Hepatocyte (in vitro differentiated cells): ENCODE measurements at regions not wholly inside any gene's neighbourhood (a gene's known extent, or its start where the extent isn't known, plus 50 kb on each side); places are given as distances from the start of the nearest gene placed in this dataset.
"Not testable (repeated sequence)": the region's sequence is repeated elsewhere in the genome, so short reads cannot be mapped to it uniquely, and the experiment has no call there.

ENCODE experiments used
- DNase-seq: peaks from one replicate; pipeline ENCODE4 v3.0.0-alpha.2; 2016; ENCODE audit warnings: low spot score
- H2AFZ ChIP-seq: fragments of 200-600 bp; sonication (generic); 2 replicates; pipeline ENCODE4 v1.6.0; 2016; ENCODE audit warnings: antibody characterized with exemption, mild to moderate bottlenecking
- H3K27ac ChIP-seq: fragments of 200-600 bp; sonication (generic); 2 replicates; pipeline ENCODE4 v1.5.1; 2016; ENCODE audit warnings: mild to moderate bottlenecking
- H3K27me3 ChIP-seq: fragments of 200-600 bp; sonication (generic); 2 replicates; pipeline ENCODE4 v1.6.1; 2016
- H3K36me3 ChIP-seq: fragments of 200-600 bp; sonication (generic); replicated peaks from 2 replicates; pipeline ENCODE4 v1.5.1; 2016; ENCODE audit warnings: low read depth; ENCODE audit not compliant: insufficient read depth
- H3K4me1 ChIP-seq: fragments of 200-600 bp; sonication (generic); 2 replicates; pipeline ENCODE4 v1.5.1; 2016; ENCODE audit warnings: mild to moderate bottlenecking, moderate library complexity; ENCODE audit not compliant: insufficient read depth
- H3K4me2 ChIP-seq: fragments of 200-600 bp; sonication (generic); 2 replicates; pipeline ENCODE4 v1.6.0; 2016
- H3K4me3 ChIP-seq: fragments of 200-600 bp; sonication (generic); 2 replicates; pipeline ENCODE4 v1.5.1; 2016; ENCODE audit warnings: mild to moderate bottlenecking
- H3K79me2 ChIP-seq: fragments of 200-600 bp; sonication (generic); 2 replicates; pipeline ENCODE4 v1.6.0; 2017; ENCODE audit warnings: mild to moderate bottlenecking
- H3K9me2 ChIP-seq: fragments of 200-600 bp; sonication (generic); replicated peaks from 2 replicates; pipeline ENCODE4 v1.6.0; 2017; ENCODE audit warnings: mild to moderate bottlenecking; ENCODE audit not compliant: insufficient read depth
- H3K9me3 ChIP-seq: fragments of 200-600 bp; sonication (generic); 2 replicates; pipeline ENCODE4 v1.5.1; 2016; ENCODE audit warnings: low read depth, mild to moderate bottlenecking
- H4K20me1 ChIP-seq: fragments of 200-600 bp; sonication (generic); 2 replicates; pipeline ENCODE4 v1.6.0; 2016; ENCODE audit warnings: mild to moderate bottlenecking; ENCODE audit not compliant: insufficient read depth, poor library complexity, severe bottlenecking
- CTCF ChIP-seq: fragments of 200-600 bp; sonication (generic); IDR thresholded peaks from 2 replicates; pipeline ENCODE4 v1.5.1; 2016; ENCODE audit warnings: antibody characterized with exemption, mild to moderate bottlenecking; ENCODE audit not compliant: poor library complexity
- EZH2 ChIP-seq: fragments of 200-600 bp; sonication (generic); IDR thresholded peaks from 2 replicates; pipeline ENCODE4 v1.6.1; 2016; ENCODE audit warnings: antibody characterized with exemption, mild to moderate bottlenecking, borderline replicate concordance
- EZH2phosphoT487 ChIP-seq: fragments of 200-600 bp; sonication (generic); IDR thresholded peaks from one replicate; pipeline ENCODE4 v1.6.1; 2018; ENCODE audit warnings: antibody characterized with exemption, mild to moderate bottlenecking, low read depth, moderate library complexity; ENCODE audit not compliant: unreplicated experiment, severe bottlenecking
- WGBS: methylation state at CpG from one replicate; pipeline ENCODE4 v1.1.6; 2016; ENCODE audit warnings: low lambda C conversion rate; ENCODE audit errors: missing lambda C conversion rate; 5-methylcytosine and 5-hydroxymethylcytosine counted together

- Histone ChIP-seq H3K36me3 (no peaks in the 10 kb centered on the region), H3K4me2 (no peak overlapping the region), H3K27me3 (no peaks in the 10 kb centered on the region), H3K27ac (no peak overlapping the region), H2AFZ (no peak overlapping the region), H3K9me2 (no peaks in the 10 kb centered on the region), H3K9me3 (no peaks in the 10 kb centered on the region), H3K4me1 (no peaks in the 10 kb centered on the region), H3K79me2 (no peaks in the 10 kb centered on the region), H4K20me1 (no peaks in the 10 kb centered on the region), H3K4me3 (no peak overlapping the region)
- TF ChIP-seq CTCF: no peak
- no peak for TF ChIP-seq EZH2phosphoT487
- no peak for TF ChIP-seq EZH2
- DNase-seq: no peak
- 71% methylated on average over 1 of the region's 1 CpG for WGBS
Observed at GRCh38 chr11:34773826-34774225, 142.4 kb downstream of the APIP start.

- Histone ChIP-seq H3K36me3 (no peaks in the 10 kb centered on the region), H4K20me1 (no peaks in the 10 kb centered on the region), H3K79me2 (no peaks in the 10 kb centered on the region), H3K4me3 (no peak overlapping the region), H3K4me2 (no peak overlapping the region), H3K4me1 (no peaks in the 10 kb centered on the region), H2AFZ (no peak overlapping the region), H3K9me3 (no peaks in the 10 kb centered on the region), H3K9me2 (no peaks in the 10 kb centered on the region), H3K27ac (no peak overlapping the region), H3K27me3 (no peaks in the 10 kb centered on the region)
- no peak for DNase-seq
- TF ChIP-seq CTCF (no peak), EZH2 (no peak), EZH2phosphoT487 (no peak)
- 100% methylated on average over 1 of the region's 1 CpG for WGBS
Observed at GRCh38 chr11:34773211-34773610, 143.0 kb downstream of the APIP start.

DNA sequence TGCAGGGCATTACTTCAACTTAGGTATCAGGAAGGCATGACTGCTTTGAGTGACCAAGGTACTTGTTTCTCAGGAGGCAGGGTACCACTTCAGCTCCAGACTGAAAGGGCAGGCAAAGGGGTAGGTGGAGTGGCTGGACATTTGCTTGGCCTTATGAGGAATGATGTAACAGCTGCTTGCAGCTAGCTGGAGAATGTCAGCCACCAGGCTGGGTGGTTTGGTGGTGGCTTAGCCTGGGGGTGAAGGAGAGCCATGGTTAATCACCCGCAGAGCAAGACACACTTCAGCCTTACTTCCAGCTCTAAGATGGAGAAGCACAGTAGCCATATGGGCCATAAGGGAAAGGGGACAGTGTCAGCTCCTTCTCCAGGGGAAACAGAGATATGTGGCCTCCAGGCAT lies 146.1 kb downstream of the APIP start:
- H3K79me2 ChIP-seq: no peaks in the 10 kb centered on the region
- no peaks in the 10 kb centered on the region for H3K9me2 ChIP-seq
- H3K27ac ChIP-seq: no peak overlapping the region
- no peak overlapping the region for H2AFZ ChIP-seq
- no peaks in the 10 kb centered on the region for H3K4me1 ChIP-seq
- H4K20me1 ChIP-seq: no peaks in the 10 kb centered on the region
- H3K4me3 ChIP-seq: no peak overlapping the region
- no peak overlapping the region for H3K4me2 ChIP-seq
- WGBS: 92% methylated on average over 1 of the region's 1 CpG
- H3K27me3 ChIP-seq: no peaks in the 10 kb centered on the region
- H3K9me3 ChIP-seq: peaks cover under 1% of the 10 kb centered on the region
- peaks cover under 1% of the 10 kb centered on the region for H3K36me3 ChIP-seq
- no peak for DNase-seq
- TF ChIP-seq EZH2 (no peak), CTCF (no peak), EZH2phosphoT487 (no peak)

DNA sequence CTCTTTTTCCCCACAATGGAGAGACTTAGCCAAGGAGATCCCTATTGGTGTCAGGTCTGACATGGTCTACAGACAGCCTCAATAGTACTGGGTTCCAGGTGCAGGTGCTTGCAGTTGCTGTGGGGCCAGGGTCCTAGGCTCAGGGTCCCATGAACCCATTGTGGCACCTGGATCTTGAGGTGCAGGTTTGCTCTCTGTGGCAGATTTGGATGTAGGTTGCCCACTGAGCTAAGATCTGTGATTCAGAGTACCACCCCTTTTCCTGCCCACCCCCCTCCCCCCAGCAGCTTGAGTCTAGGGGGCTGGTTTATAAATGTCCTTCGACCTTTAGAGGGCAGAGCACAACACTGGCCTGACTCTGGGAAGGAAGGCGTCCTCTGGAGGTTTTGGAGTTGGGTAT lies 147.0 kb downstream of the APIP start:
- no peak overlapping the region for H3K4me3 ChIP-seq
- TF ChIP-seq CTCF (no peak), EZH2 (no peak), EZH2phosphoT487 (no peak)
- H4K20me1 ChIP-seq: no peaks in the 10 kb centered on the region
- no peaks in the 10 kb centered on the region for H3K9me2 ChIP-seq
- peaks cover 5% of the 10 kb centered on the region for H3K9me3 ChIP-seq
- H3K36me3 ChIP-seq: peaks cover 4% of the 10 kb centered on the region
- H3K79me2 ChIP-seq: no peaks in the 10 kb centered on the region
- H3K4me1 ChIP-seq: no peaks in the 10 kb centered on the region
- no peak for DNase-seq
- no peak overlapping the region for H2AFZ ChIP-seq
- H3K27me3 ChIP-seq: no peaks in the 10 kb centered on the region
- H3K27ac ChIP-seq: no peak overlapping the region
- WGBS: 98% methylated on average over 2 of the region's 2 CpGs
- H3K4me2 ChIP-seq: no peak overlapping the region

GRCh38 chr11:34762625-34763024 lies 141.7 kb downstream of the EHF start:
- WGBS: 94% methylated on average over 2 of the region's 3 CpGs
- not testable (repeated sequence) for H3K4me1 ChIP-seq, H3K9me2 ChIP-seq, H3K9me3 ChIP-seq, H3K4me3 ChIP-seq, H4K20me1 ChIP-seq, H3K36me3 ChIP-seq, DNase-seq, H3K27me3 ChIP-seq, H3K79me2 ChIP-seq, H2AFZ ChIP-seq, H3K4me2 ChIP-seq, H3K27ac ChIP-seq
